ENCODE measurements at regions not wholly inside any gene's neighbourhood (a gene's known extent, or its start where the extent isn't known, plus 50 kb on each side); places are given as distances from the start of the nearest gene placed in this dataset. TPM values are rescaled to one million over a fixed set of nuclear protein-coding genes. Genes with fewer than 3 reads are reported as not detected.

DNA sequence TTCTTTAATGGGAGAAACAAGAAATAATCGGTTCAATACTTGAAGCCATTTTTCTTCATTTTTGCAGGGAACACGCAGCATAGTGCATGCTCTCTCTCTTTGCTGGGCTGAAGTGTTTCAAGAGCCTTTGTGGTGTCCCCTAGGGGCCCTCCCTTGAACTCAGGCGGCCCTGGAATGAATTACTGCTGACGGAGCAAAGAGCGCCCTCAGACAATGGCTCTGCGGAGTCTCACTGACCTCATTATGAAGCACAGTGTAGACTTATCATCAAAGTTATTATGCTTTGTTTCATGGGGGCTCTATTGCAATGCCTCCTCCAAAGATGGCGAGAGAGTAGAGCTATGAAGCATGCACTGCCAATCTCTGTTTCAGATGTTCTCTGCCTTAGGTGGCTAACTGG lies 64.8 kb upstream of the ADCY2 start:
- peak; percentile 42 for DNase-seq
- H3K4me1 ChIP-seq (ENCODE audit: insufficient read depth, low read length), result peaks cover 7% of the 10 kb centered on the region
- no peaks in the 10 kb centered on the region for H3K79me1 ChIP-seq (ENCODE audit: insufficient read depth, low read depth, low read length, poor library complexity, severe bottlenecking)
- WGBS (ENCODE audit: extremely low coverage, insufficient read length, low lambda C conversion rate), result no CpG with 5 or more reads among the region's 7 CpGs
- H3K27ac Mint-ChIP-seq, result peak overlapping the region in 1 of 3 experiments; percentile 16; a peak in 1 of 7 replicates
- H3K9me3 Mint-ChIP-seq, result peaks cover 11 to 14% of the 10 kb centered on the region in 2 experiments; a peak in 4 of 5 replicates
- H2BK12ac ChIP-seq (ENCODE audit: insufficient read length, low read depth, low read length), result no peak overlapping the region
- H3K23me2 ChIP-seq (ENCODE audit: insufficient read length, low read depth, low read length, poor library complexity, severe bottlenecking), result no peaks in the 10 kb centered on the region
- no peak overlapping the region for H3K4ac ChIP-seq (ENCODE audit: low read depth, low read length)
- no peaks in the 10 kb centered on the region for H3K9me3 ChIP-seq (ENCODE audit: control insufficient read depth, low read depth, low read length)
- H2BK15ac ChIP-seq (ENCODE audit: low read depth, low read length), result no peak overlapping the region
- H3K18ac ChIP-seq (ENCODE audit: insufficient read length, low read depth, low read length), result no peak overlapping the region
- H3K79me2 ChIP-seq (ENCODE audit: insufficient read depth, low read length), result no peaks in the 10 kb centered on the region
- H3K4me2 ChIP-seq (ENCODE audit: insufficient read depth, insufficient read length, low read length), result no peak overlapping the region
- H3K36me3 Mint-ChIP-seq (ENCODE audit: insufficient read depth in 1 of 3, low read depth in 3 of 3), result peaks cover 7 to 17% (median 12%) of the 10 kb centered on the region in 3 experiments; a peak in 5 of 7 replicates
- H3K9ac ChIP-seq (ENCODE audit: extremely low read depth, insufficient read length, low read length), result no peak overlapping the region
- H2BK120ac ChIP-seq (ENCODE audit: low read depth, low read length, poor library complexity, severe bottlenecking), result no peak overlapping the region
- no peaks in the 10 kb centered on the region for H3K27me3 ChIP-seq (ENCODE audit: insufficient read depth, low read length)
- H3K4me1 Mint-ChIP-seq, result peaks cover 29 to 32% of the 10 kb centered on the region in 2 experiments
- H2BK20ac ChIP-seq (ENCODE audit: low read depth, low read length, poor library complexity, severe bottlenecking), result no peak overlapping the region
- H3K27ac ChIP-seq (ENCODE audit: insufficient read length, low read depth, low read length), result no peak overlapping the region
- no peak overlapping the region for H3K23ac ChIP-seq (ENCODE audit: insufficient read length, low read depth, low read length)
- no peak overlapping the region for H4K91ac ChIP-seq (ENCODE audit: insufficient read length, low read depth, low read length)
- H2BK5ac ChIP-seq (ENCODE audit: insufficient read length, low read length), result no peak overlapping the region
- H3T11ph ChIP-seq (ENCODE audit: low read length), result no peak overlapping the region
- H3K4me3 Mint-ChIP-seq, result no peak overlapping the region
- no peak overlapping the region for H4K5ac ChIP-seq (ENCODE audit: insufficient read length, low read depth, low read length)
- H3K27me3 Mint-ChIP-seq (ENCODE audit: low read depth), result no peaks in the 10 kb centered on the region
- H2AK5ac ChIP-seq (ENCODE audit: insufficient read length, low read length), result no peak overlapping the region
- H3K14ac ChIP-seq (ENCODE audit: insufficient read depth, low read length), result no peak overlapping the region
- H3K56ac ChIP-seq (ENCODE audit: insufficient read length, low read depth, low read length), result no peak overlapping the region
- no peak overlapping the region for H4K8ac ChIP-seq (replicated peaks; ENCODE audit: insufficient read length, low read depth, low read length)
- TF ChIP-seq, protein P1, sequence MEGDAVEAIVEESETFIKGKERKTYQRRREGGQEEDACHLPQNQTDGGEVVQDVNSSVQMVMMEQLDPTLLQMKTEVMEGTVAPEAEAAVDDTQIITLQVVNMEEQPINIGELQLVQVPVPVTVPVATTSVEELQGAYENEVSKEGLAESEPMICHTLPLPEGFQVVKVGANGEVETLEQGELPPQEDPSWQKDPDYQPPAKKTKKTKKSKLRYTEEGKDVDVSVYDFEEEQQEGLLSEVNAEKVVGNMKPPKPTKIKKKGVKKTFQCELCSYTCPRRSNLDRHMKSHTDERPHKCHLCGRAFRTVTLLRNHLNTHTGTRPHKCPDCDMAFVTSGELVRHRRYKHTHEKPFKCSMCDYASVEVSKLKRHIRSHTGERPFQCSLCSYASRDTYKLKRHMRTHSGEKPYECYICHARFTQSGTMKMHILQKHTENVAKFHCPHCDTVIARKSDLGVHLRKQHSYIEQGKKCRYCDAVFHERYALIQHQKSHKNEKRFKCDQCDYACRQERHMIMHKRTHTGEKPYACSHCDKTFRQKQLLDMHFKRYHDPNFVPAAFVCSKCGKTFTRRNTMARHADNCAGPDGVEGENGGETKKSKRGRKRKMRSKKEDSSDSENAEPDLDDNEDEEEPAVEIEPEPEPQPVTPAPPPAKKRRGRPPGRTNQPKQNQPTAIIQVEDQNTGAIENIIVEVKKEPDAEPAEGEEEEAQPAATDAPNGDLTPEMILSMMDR (conservative IDR thresholded peaks at IDR 0.05), result no peak; the same call in 2 of the 3 replicates
- no peak overlapping the region for H2AFZ ChIP-seq (ENCODE audit: low read length)
- H4K20me1 ChIP-seq (ENCODE audit: control insufficient read depth, insufficient read depth, insufficient read length), result no peaks in the 10 kb centered on the region

Small RNA genes lying in the stretch of these regions (microRNA-seq; reads per million reads assigned to microRNA genes)
- gene MIR4278 (ENCODE audit: borderline microRNAs expressed), result not detected

Measured in H9 (cell line).